Panc1 (cell line): ENCODE measurements at regions not wholly inside any gene's neighbourhood (a gene's known extent, or its start where the extent isn't known, plus 50 kb on each side); places are given as distances from the start of the nearest gene placed in this dataset.

Experiments used
- POLR2AphosphoS5 ChIP-seq: IDR thresholded peaks from 2 replicates; pipeline ENCODE4 v1.6.1; 2012; ENCODE audit warnings: mild to moderate bottlenecking, low read depth, low read length, moderate library complexity
- SIN3A ChIP-seq: IDR thresholded peaks from 2 replicates; pipeline ENCODE4 v1.6.1; 2012; ENCODE audit warnings: low read depth, mild to moderate bottlenecking, low read length, moderate library complexity, borderline replicate concordance; ENCODE audit not compliant: insufficient read depth
- TCF7L2 ChIP-seq: IDR thresholded peaks from 2 replicates; pipeline ENCODE4 v1.6.1; 2011; ENCODE audit warnings: mild to moderate bottlenecking, low read depth, low read length, inconsistent platforms
- TF ChIP-seq, protein P1 (sequence below): fragments of 450-650 bp; IDR thresholded peaks from 2 replicates; pipeline ENCODE4 v1.5.1; 2017; ENCODE audit warnings: mild to moderate bottlenecking

DNA sequence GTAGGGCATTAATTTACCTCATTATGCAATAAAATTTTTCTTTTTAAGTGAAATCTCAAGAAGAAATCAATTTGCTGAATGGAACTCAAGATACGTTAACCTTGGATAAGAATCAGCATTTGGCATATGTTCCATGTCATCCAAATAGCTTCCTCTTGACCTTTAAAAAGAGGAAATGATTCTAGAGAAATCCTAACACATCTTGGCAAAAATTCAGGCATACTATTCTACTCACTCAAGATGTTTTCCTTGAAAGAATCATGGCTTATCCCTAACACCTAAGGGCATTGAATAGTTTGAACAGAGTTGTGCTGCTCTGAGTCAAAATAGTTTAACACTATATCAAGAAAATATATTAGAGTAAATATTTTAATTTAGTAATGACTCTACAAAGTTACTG, 678.0 kb downstream of the EPHA4 start:
- TF ChIP-seq, protein P1, sequence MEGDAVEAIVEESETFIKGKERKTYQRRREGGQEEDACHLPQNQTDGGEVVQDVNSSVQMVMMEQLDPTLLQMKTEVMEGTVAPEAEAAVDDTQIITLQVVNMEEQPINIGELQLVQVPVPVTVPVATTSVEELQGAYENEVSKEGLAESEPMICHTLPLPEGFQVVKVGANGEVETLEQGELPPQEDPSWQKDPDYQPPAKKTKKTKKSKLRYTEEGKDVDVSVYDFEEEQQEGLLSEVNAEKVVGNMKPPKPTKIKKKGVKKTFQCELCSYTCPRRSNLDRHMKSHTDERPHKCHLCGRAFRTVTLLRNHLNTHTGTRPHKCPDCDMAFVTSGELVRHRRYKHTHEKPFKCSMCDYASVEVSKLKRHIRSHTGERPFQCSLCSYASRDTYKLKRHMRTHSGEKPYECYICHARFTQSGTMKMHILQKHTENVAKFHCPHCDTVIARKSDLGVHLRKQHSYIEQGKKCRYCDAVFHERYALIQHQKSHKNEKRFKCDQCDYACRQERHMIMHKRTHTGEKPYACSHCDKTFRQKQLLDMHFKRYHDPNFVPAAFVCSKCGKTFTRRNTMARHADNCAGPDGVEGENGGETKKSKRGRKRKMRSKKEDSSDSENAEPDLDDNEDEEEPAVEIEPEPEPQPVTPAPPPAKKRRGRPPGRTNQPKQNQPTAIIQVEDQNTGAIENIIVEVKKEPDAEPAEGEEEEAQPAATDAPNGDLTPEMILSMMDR, result no peak
- TF ChIP-seq POLR2AphosphoS5, result no peak
- no peak for TF ChIP-seq TCF7L2
- no peak for TF ChIP-seq SIN3A
